BJ (cell line): ENCODE measurements at regions not wholly inside any gene's neighbourhood (a gene's known extent, or its start where the extent isn't known, plus 50 kb on each side); places are given as distances from the start of the nearest gene placed in this dataset.
"Not testable (repeated sequence)": the region's sequence is repeated elsewhere in the genome, so short reads cannot be mapped to it uniquely, and the experiment has no call there.

ENCODE experiments used
- CTCF ChIA-PET: fragments of 350-600 bp; formaldehyde crosslinking; extraction: SDS; loops from one replicate; lab custom pipeline; 2021; ENCODE audit warnings: antibody characterized with exemption, inconsistent platforms; lab: Yijun Ruan, JAX
- POLR2A ChIA-PET: fragments of 300-600 bp; sonication (Branson Sonifier 250); formaldehyde crosslinking; extraction: SDS; loops from one replicate; lab custom pipeline; 2021; ENCODE audit warnings: antibody characterized with exemption; lab: Charles Lee
- DNase-seq: peaks from one replicate; pipeline ENCODE4 v3.0.0-alpha.2; 2011; ENCODE audit warnings: low read depth
- H3K27me3 ChIP-seq: 2 replicates; pipeline ENCODE4 v1.6.0; 2011; ENCODE audit warnings: low read length; ENCODE audit not compliant: control insufficient read depth, insufficient read depth
- H3K36me3 ChIP-seq: 2 replicates; pipeline ENCODE4 v1.5.1; 2011; ENCODE audit warnings: low read length; ENCODE audit not compliant: control insufficient read depth, insufficient read depth
- H3K4me3 ChIP-seq: 2 replicates; pipeline ENCODE4 v1.5.1; 2011; ENCODE audit warnings: low read depth, mild to moderate bottlenecking, control low read depth, low read length
- TF ChIP-seq, protein P1 (sequence below): IDR thresholded peaks from 2 replicates; pipeline ENCODE4 v1.5.1; 2011; ENCODE audit warnings: low read depth, mild to moderate bottlenecking, control low read depth, inconsistent platforms, low read length, moderate library complexity; ENCODE audit not compliant: insufficient read depth

DNA sequence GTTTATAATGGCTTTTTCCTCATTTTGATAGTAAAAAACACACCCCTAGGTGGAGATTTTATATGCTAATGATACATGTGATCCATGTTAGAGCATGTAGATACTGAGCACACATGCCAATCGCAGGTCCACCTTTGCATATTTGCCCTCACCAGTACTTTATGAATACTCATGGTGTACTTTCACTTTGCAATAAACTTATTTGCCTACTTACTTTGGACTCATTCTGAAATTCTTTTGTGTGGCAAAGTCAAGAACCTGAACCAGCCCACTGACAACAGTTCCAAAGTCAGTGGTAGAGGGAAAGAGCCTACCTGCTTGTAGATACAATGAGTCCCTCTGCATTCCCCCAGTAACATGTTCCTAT, 58.5 kb upstream of the DHRS4 start:
- Histone ChIP-seq H3K27me3 (no peaks in the 10 kb centered on the region), H3K4me3 (no peak overlapping the region), H3K36me3 (no peaks in the 10 kb centered on the region)
- POLR2A ChIA-PET, result no interaction called here
- DNase-seq, result no peak
- CTCF ChIA-PET, result interaction anchor here (2.1 kb wide), 1 partner anchor 16 kb away, joined by 9 read pairs; no protein-coding TSS in a partner anchor
- TF ChIP-seq, protein P1, sequence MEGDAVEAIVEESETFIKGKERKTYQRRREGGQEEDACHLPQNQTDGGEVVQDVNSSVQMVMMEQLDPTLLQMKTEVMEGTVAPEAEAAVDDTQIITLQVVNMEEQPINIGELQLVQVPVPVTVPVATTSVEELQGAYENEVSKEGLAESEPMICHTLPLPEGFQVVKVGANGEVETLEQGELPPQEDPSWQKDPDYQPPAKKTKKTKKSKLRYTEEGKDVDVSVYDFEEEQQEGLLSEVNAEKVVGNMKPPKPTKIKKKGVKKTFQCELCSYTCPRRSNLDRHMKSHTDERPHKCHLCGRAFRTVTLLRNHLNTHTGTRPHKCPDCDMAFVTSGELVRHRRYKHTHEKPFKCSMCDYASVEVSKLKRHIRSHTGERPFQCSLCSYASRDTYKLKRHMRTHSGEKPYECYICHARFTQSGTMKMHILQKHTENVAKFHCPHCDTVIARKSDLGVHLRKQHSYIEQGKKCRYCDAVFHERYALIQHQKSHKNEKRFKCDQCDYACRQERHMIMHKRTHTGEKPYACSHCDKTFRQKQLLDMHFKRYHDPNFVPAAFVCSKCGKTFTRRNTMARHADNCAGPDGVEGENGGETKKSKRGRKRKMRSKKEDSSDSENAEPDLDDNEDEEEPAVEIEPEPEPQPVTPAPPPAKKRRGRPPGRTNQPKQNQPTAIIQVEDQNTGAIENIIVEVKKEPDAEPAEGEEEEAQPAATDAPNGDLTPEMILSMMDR, result no peak

DNA sequence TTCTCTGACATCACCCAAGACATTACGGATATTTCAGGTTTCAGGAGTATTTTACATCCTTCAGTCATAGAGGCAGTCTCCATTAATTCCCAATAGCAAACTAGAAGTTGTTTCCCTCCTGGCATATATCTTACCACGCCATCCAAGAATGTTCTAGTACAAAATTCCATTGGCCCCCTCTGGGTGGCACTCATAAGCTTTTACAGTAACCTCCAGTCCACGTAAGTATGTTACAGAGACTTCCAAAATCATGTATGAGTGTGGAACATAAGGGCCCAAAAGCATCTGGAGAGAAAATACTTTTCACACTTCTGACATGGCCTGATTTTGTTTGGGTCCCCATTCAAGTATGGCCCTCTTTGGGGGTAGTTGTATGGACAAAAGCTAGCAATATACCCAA, 58.1 kb upstream of the DHRS4 start:
- Histone ChIP-seq H3K27me3 (no peaks in the 10 kb centered on the region), H3K4me3 (no peak overlapping the region), H3K36me3 (no peaks in the 10 kb centered on the region)
- CTCF ChIA-PET, result interaction anchor here (2.1 kb wide), 1 partner anchor 15 kb away, joined by 9 read pairs; no protein-coding TSS in a partner anchor
- TF ChIP-seq, protein P1, result no peak
- DNase-seq, result no peak
- POLR2A ChIA-PET, result no interaction called here

DNA sequence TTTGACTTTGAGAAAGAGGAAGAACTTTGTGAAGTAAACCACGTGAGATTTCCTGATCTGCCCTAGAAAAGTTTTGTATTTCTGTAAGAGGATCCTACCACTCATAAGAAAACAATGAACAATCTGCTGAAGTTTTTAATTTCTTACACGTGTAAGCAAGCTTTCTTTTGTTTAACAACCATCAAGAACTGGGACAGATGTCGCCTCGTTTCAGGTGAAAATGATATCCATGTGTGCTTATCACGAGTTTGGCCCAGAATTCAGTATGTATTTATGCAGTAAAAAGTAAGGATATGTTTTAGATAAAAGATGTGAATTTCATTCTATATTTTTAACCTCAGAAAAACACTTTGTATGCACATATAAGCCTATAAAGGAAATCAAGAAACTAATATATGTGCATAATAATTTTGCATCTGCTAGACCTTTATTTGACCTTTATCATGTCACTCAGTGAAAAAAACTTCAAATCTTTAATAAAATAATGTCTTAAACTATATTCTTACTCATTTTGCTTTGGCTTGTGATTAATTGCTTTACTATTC, 56.9 kb upstream of the DHRS4 start:
- TF ChIP-seq, protein P1, result no peak
- Histone ChIP-seq H3K27me3 (no peaks in the 10 kb centered on the region), H3K4me3 (no peak overlapping the region), H3K36me3 (no peaks in the 10 kb centered on the region)
- no peak for DNase-seq
- ChIA-PET POLR2A (no interaction called here), CTCF (interaction anchor here (2.1 kb wide), 1 partner anchor 14 kb away, joined by 9 read pairs; no protein-coding TSS in a partner anchor)

DNA sequence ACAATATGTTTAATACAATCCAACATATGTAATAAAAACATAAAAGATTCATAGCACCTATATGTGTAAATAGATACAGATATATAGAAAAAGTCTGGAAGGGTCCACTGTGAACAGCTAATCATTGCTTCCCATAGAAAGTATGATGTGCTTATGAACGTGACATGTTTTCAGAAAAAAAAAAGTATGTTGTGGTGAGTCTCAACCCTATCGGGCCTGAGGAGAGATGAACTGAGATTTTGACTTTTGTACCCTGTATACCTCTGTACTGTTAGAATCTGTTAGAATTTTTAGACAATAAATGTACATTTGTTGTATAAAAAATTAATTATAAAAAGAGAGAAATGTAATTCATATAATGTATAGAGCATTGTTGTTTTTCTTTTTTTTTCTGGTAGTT, 56.3 kb upstream of the DHRS4 start:
- H3K27me3 ChIP-seq, POLR2A ChIA-PET: not testable (repeated sequence)
- CTCF ChIA-PET, result interaction anchor here (2.1 kb wide), 1 partner anchor 13 kb away, joined by 9 read pairs; no protein-coding TSS in a partner anchor

DNA sequence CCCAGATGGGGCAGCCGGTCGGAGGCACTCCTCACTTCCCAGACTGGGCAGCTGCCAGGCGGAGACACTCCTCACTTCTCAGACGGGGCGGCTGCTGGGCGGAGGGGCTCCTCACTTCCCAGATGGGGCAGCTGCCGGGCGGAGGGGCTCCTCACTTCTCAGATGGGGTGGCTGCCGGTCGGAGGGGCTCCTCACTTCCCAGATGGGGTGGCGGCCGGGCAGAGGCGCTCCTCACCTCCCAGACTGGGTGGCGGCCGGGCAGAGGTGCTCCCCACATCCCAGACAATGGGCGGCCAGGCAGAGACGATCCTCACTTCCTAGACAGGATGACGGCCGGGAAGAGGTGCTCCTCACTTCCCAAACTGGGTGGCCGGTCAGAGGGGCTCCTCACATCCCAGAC, 55.2 kb upstream of the DHRS4 start:
- H3K4me3 ChIP-seq, H3K36me3 ChIP-seq, H3K27me3 ChIP-seq, POLR2A ChIA-PET, DNase-seq: not testable (repeated sequence)
- CTCF ChIA-PET, result interaction anchor here (1.2 kb wide), 1 partner anchor 271 kb away, joined by 3 read pairs; no protein-coding TSS in a partner anchor

More for the DNA sequence above, 56.3 kb upstream of the DHRS4 start:
- H3K4me3 ChIP-seq, DNase-seq, H3K36me3 ChIP-seq: not testable (repeated sequence)

DNA sequence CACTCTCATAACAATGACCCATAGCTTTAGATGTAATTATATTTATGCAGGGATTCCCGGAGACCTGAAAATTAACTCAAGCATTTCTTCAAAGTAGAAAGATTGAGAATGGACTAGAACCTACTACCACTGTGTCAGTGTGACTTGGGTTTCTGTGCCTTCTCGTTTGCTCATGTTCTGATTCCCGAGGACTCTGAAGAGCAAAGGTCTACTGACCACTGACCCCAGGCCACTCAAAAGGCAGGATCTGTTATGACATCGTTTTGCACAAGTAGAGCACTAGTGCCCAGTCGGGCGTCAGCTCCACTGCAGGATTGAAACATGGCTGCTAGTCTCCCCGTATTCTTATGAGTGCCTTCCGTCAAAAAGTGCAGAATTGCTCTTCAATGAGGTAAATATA, 53.8 kb upstream of the DHRS4 start:
- ChIA-PET POLR2A (no interaction called here), CTCF (interaction anchor here (0.7 to 1.0 kb wide), 2 partner anchors 11 to 268 kb away, joined by 4 to 5 read pairs; no protein-coding TSS in a partner anchor)
- H3K4me3 ChIP-seq, result no peak overlapping the region
- TF ChIP-seq, protein P1, result no peak
- H3K27me3 ChIP-seq, result no peaks in the 10 kb centered on the region; the same call in 1 of the 2 replicates
- no peaks in the 10 kb centered on the region for H3K36me3 ChIP-seq
- DNase-seq, result no peak
